GM12873 (cell line): ENCODE measurements at regions not wholly inside any gene's neighbourhood (a gene's known extent, or its start where the extent isn't known, plus 50 kb on each side); places are given as distances from the start of the nearest gene placed in this dataset.

Experiments used
- TF ChIP-seq, protein P1 (sequence below): IDR thresholded peaks from 2 replicates; pipeline ENCODE4 v1.5.1; 2012; ENCODE audit warnings: low read depth, mild to moderate bottlenecking, moderate library complexity, low read length, control low read depth; ENCODE audit not compliant: insufficient read depth; ENCODE audit errors: missing control alignments

DNA sequence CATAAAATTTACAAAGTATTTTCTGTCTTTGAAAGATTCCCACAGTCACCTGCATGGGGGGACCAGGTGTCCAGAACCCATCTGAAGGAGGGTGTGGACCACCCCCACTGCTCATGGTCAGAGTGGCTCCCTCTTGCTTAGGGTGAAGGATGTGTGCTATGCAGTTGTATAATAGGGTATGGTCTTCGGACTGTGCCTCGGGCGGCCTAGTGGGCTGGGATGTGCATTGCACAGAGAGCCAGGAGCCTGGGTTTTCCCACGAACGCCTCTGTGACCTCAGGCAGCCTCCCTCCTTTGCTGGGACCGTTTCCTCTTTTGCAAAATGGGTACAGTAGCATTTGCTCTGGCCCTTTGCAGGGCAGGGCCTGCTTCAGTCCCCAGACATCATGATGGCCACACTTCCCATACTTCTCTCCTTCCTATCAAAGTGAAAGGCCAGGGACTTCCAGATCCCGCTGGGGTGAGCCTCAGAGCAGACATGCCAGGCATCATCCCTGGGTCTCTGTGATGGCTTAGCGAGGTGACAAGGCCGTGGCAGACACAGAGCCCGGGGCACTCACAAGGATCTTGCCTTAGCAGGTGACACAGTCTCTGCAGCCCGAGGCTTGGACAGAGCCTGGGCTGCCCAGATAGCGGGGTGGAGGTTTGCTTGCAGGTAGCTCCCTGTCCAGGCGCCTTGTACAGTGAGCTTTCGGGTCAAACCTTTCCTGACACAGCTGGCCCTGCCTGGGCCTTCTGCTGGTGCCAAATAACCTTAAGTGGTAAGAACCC is 59.4 kb upstream of the ZNF536 start:
- TF ChIP-seq, protein P1, sequence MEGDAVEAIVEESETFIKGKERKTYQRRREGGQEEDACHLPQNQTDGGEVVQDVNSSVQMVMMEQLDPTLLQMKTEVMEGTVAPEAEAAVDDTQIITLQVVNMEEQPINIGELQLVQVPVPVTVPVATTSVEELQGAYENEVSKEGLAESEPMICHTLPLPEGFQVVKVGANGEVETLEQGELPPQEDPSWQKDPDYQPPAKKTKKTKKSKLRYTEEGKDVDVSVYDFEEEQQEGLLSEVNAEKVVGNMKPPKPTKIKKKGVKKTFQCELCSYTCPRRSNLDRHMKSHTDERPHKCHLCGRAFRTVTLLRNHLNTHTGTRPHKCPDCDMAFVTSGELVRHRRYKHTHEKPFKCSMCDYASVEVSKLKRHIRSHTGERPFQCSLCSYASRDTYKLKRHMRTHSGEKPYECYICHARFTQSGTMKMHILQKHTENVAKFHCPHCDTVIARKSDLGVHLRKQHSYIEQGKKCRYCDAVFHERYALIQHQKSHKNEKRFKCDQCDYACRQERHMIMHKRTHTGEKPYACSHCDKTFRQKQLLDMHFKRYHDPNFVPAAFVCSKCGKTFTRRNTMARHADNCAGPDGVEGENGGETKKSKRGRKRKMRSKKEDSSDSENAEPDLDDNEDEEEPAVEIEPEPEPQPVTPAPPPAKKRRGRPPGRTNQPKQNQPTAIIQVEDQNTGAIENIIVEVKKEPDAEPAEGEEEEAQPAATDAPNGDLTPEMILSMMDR, result no peak

DNA sequence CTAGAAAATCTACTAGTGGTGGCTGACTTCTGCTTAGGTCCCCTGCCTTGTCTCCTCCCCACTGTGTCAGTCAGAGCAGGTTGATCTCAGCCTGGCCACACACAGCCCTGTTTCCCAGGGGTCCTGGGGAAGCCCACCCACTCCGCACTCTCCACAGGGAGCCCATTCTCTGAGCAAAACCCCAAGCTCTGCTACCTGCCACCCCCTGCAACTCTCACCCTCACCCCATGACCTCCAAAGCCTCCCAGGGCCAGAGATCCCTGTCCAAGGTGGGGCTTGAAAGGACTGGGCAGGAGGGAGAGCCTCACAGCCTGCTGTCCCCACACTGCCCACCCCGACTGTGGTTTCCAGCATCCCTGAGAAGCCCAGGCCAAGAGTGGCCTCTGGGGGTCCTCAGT is 58.8 kb upstream of the ZNF536 start:
- TF ChIP-seq, protein P1, result no peak

DNA sequence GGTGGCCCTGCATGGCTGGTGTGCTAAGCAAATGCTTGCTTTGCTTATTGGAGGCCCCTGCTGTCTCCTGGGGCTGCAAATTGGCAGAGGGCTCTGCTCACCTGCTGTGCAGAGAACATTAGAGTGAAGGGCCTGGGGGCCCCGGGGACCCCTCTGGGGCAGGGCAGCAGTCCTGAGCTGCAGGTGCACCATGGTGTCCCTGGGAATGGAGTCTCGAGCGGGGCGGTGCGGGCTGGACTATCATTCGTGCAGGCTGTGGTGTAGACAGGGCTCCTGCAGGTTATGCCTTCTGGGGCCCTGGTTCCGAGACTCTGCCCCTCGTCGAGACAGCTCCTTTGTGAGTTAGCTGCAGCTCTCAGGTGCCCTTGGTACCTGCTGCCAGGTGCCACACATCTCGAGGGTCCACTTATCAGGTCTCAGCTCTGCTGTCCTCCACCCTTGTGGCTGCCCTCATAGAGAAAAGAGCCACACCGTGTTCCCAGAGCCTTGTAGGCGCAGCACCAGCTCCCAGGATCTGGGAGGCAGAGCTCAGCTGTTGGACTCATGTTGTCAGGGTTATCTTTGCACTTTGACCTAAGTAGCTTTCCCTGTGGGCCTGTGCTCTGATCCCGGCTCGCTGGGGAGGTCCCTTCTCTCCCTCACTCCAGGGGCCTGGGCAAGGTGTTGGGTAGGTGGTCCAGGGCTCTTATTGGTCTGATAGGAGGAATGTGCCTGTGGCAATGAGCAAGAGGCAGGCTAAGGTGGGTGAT is 58.0 kb upstream of the ZNF536 start:
- TF ChIP-seq, protein P1, result no peak

DNA sequence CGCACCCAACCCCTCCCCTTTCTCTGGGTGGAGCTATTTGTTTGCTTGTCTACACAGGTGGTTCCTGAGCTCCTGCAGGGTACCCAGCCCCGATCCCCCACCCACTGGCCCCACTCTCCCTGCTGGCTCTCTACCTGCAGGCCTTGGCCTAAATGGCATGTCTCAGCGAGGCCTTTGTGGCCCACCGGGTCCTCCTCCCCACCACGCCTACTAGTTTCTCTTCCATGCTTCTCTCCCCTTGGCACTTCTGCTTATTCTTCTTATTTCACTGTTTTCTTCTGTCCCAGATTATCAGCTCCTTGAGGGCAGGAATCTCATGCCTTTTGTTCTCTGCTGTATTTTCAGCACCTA is 57.4 kb upstream of the ZNF536 start:
- TF ChIP-seq, protein P1, result no peak

DNA sequence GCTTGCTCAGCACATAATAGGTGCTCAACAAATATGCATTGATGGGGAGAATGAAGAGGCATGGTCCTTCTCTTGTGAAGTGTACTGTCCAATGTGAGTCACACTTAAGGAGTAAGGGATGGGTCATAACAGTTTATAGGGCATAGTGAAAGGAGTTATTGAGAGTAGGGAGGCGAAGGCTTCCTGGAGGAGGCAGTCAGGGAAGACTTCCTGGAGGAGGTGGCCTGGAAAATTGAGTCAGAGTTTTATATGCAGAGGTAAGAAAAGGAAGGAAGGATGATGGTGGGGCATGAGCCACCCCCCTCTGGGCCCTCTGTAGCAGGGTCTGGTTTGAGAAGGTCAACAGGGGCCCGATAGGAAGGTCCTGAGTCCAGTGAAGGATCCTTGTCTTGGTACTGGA is 57.0 kb upstream of the ZNF536 start:
- TF ChIP-seq, protein P1, result no peak

DNA sequence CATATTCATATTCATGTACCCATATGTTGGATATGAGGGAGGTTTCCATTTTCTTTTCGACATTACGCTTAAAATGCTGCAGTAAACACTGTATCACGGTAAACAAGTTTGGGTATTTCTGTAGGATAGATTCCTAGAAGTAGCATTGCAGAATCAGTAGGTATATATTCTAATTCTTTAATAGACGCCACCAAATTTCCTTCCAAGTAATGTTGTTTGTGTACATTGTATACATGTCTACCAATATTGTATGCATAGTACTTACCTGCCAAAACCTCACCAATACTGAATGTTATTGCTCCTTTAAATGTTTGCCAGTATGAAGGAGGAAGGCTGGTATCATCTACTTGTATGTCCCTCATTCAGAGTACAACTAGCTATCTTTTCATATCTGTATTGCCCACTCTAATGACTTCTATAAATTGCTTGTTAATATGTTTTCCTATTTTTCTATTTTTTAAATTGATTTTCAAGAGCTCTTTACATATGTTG is 56.1 kb upstream of the ZNF536 start:
- TF ChIP-seq, protein P1, result no peak

DNA sequence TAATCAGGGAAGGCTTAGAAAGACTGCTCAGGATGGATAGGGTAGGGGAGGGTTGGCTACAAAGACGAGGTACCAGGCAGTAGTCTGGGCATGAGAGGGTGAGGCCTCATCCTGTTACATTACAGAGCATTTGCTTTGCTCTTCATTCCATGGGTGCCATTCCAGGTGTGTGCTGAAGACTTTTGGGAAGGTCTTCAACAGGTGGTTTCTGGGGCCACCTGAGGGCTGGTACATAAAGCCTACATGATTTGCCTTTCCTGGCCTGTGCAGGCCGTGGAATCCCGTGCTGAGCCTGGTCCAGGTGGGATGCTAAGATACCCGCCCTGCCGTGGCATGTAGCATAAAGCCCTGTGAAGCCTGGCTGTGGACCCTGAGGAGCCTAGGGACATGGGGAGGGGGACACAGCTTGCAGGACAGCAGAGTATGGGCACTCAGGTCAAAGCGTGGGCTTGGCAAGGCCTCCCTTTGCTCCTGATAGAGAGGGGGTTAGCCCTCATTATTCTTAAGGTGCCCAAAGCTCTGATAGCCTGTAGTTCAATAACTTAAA is 55.6 kb upstream of the ZNF536 start:
- TF ChIP-seq, protein P1, result no peak
